Naive B cell (primary cell): ENCODE measurements at regions not wholly inside any gene's neighbourhood (a gene's known extent, or its start where the extent isn't known, plus 50 kb on each side); places are given as distances from the start of the nearest gene placed in this dataset.

ENCODE experiments used
- ATAC-seq, 2 donors: fragments of 150-1000 bp; cut with Tn5 transposase; 2 replicates each; pipeline ENCODE4 v1.10.0; 2021; ENCODE audit warnings: low read depth in 2 of 2, mild to moderate bottlenecking in 2 of 2, moderate library complexity in 2 of 2
- DNase-seq: peaks from one replicate; pipeline ENCODE4 v3.0.0; 2022
- H3K27ac Mint-ChIP-seq, 6 donors: one replicate each; pipeline ENCODE4 v1.8.0; 2020 to 2022; ENCODE audit warnings: mild to moderate bottlenecking in 6 of 6, mixed read lengths in 6 of 6, moderate library complexity in 5 of 6, inconsistent platforms in 2 of 6
- H3K27me3 Mint-ChIP-seq, 3 donors: one replicate each; pipeline ENCODE4 v1.8.0; 2021 to 2022; ENCODE audit warnings: mixed read lengths in 3 of 3, mild to moderate bottlenecking in 1 of 3
- H3K36me3 Mint-ChIP-seq, 2 donors: one replicate each; pipeline ENCODE4 v1.8.0; 2020 to 2022; ENCODE audit warnings: mixed read lengths in 2 of 2, inconsistent platforms in 1 of 2, mild to moderate bottlenecking in 1 of 2
- H3K4me1 Mint-ChIP-seq, 3 donors: one replicate each; pipeline ENCODE4 v1.8.0; 2020 to 2022; ENCODE audit warnings: mixed read lengths in 3 of 3, inconsistent platforms in 1 of 3, mild to moderate bottlenecking in 1 of 3, moderate library complexity in 1 of 3
- H3K4me3 Mint-ChIP-seq, 8 donors: one replicate each; pipeline ENCODE4 v1.8.0; 2020 to 2022; ENCODE audit warnings: mild to moderate bottlenecking in 8 of 8, mixed read lengths in 8 of 8, moderate library complexity in 8 of 8, inconsistent platforms in 2 of 8
- H3K9me3 Mint-ChIP-seq, 7 donors: one replicate each; pipeline ENCODE4 v1.8.0; 2020 to 2022; ENCODE audit warnings: mixed read lengths in 7 of 7, mild to moderate bottlenecking in 5 of 7, inconsistent platforms in 2 of 7, moderate library complexity in 1 of 7

- H3K27ac Mint-ChIP-seq, result no peak overlapping the region
- ATAC-seq (no peak), DNase-seq (no peak)
- H3K4me3 Mint-ChIP-seq, result no peak overlapping the region
- peaks cover 0 to 6% (median 5%) of the 10 kb centered on the region in 7 donors for H3K9me3 Mint-ChIP-seq
- H3K4me1 Mint-ChIP-seq, result peaks cover 0 to 3% (median 0%) of the 10 kb centered on the region in 3 donors
- H3K27me3 Mint-ChIP-seq, result no peaks in the 10 kb centered on the region
- no peaks in the 10 kb centered on the region for H3K36me3 Mint-ChIP-seq
Observed at GRCh38 chr2:163834221-163834620, 98.4 kb upstream of the FIGN start.

- H3K9me3 Mint-ChIP-seq, result peaks cover 0 to 14% (median 7%) of the 10 kb centered on the region in 7 donors
- no peak overlapping the region for H3K4me3 Mint-ChIP-seq
- ATAC-seq, result no peak
- no peaks in the 10 kb centered on the region for H3K27me3 Mint-ChIP-seq
- H3K4me1 Mint-ChIP-seq, result peaks cover 0 to 3% (median 0%) of the 10 kb centered on the region in 3 donors
- H3K27ac Mint-ChIP-seq, result no peak overlapping the region
- no peaks in the 10 kb centered on the region for H3K36me3 Mint-ChIP-seq
- no peak for DNase-seq
Observed at GRCh38 chr2:163828771-163829170, 93.0 kb upstream of the FIGN start.

- Mint-ChIP-seq H3K27ac (no peak overlapping the region), H3K4me1 (no peaks in the 10 kb centered on the region), H3K4me3 (no peak overlapping the region), H3K36me3 (no peaks in the 10 kb centered on the region), H3K27me3 (no peaks in the 10 kb centered on the region), H3K9me3 (peaks cover 0 to 15% (median 7%) of the 10 kb centered on the region in 7 donors)
- DNase-seq, result no peak
- no peak for ATAC-seq
Observed at GRCh38 chr2:163822033-163822432, 86.2 kb upstream of the FIGN start.

GRCh38 chr2:163812926-163813520 is 77.2 kb upstream of the FIGN start:
- ATAC-seq, result no peak
- H3K9me3 Mint-ChIP-seq, result peaks cover 2 to 15% (median 8%) of the 10 kb centered on the region in 7 donors
- no peaks in the 10 kb centered on the region for H3K27me3 Mint-ChIP-seq
- no peaks in the 10 kb centered on the region for H3K4me1 Mint-ChIP-seq
- no peak overlapping the region for H3K27ac Mint-ChIP-seq
- no peak for DNase-seq
- no peak overlapping the region for H3K4me3 Mint-ChIP-seq
- no peaks in the 10 kb centered on the region for H3K36me3 Mint-ChIP-seq

- ATAC-seq, result no peak
- no peaks in the 10 kb centered on the region for H3K4me1 Mint-ChIP-seq
- H3K27ac Mint-ChIP-seq, result no peak overlapping the region
- H3K36me3 Mint-ChIP-seq, result no peaks in the 10 kb centered on the region
- DNase-seq, result no peak
- H3K27me3 Mint-ChIP-seq, result no peaks in the 10 kb centered on the region
- H3K4me3 Mint-ChIP-seq, result no peak overlapping the region
- H3K9me3 Mint-ChIP-seq, result peaks cover 0 to 5% (median 0%) of the 10 kb centered on the region in 7 donors
Observed at GRCh38 chr2:163808406-163808805, 72.6 kb upstream of the FIGN start.

GRCh38 chr2:163802284-163802683 is 66.5 kb upstream of the FIGN start:
- ATAC-seq (no peak), DNase-seq (no peak)
- peaks cover 0 to 4% (median 0%) of the 10 kb centered on the region in 7 donors for H3K9me3 Mint-ChIP-seq
- H3K4me3 Mint-ChIP-seq, result no peak overlapping the region
- no peaks in the 10 kb centered on the region for H3K27me3 Mint-ChIP-seq
- no peak overlapping the region for H3K27ac Mint-ChIP-seq
- H3K4me1 Mint-ChIP-seq, result no peaks in the 10 kb centered on the region
- H3K36me3 Mint-ChIP-seq, result no peaks in the 10 kb centered on the region

- H3K4me3 Mint-ChIP-seq, result no peak overlapping the region
- no peak overlapping the region for H3K27ac Mint-ChIP-seq
- no peaks in the 10 kb centered on the region for H3K27me3 Mint-ChIP-seq
- ATAC-seq (no peak), DNase-seq (no peak)
- H3K4me1 Mint-ChIP-seq, result no peaks in the 10 kb centered on the region
- peaks cover 0 to 4% (median 0%) of the 10 kb centered on the region in 7 donors for H3K9me3 Mint-ChIP-seq
- H3K36me3 Mint-ChIP-seq, result no peaks in the 10 kb centered on the region
Observed at GRCh38 chr2:163801486-163801885, 65.7 kb upstream of the FIGN start.

GRCh38 chr2:163800951-163801381 is 65.2 kb upstream of the FIGN start:
- peaks cover 0 to 4% (median 0%) of the 10 kb centered on the region in 7 donors for H3K9me3 Mint-ChIP-seq
- no peaks in the 10 kb centered on the region for H3K4me1 Mint-ChIP-seq
- H3K27me3 Mint-ChIP-seq, result no peaks in the 10 kb centered on the region
- no peak for ATAC-seq
- H3K4me3 Mint-ChIP-seq, result no peak overlapping the region
- no peaks in the 10 kb centered on the region for H3K36me3 Mint-ChIP-seq
- no peak overlapping the region for H3K27ac Mint-ChIP-seq
- no peak for DNase-seq

GRCh38 chr2:163799807-163800206 is 64.0 kb upstream of the FIGN start:
- no peaks in the 10 kb centered on the region for H3K36me3 Mint-ChIP-seq
- peaks cover 0 to 7% (median 0%) of the 10 kb centered on the region in 7 donors for H3K9me3 Mint-ChIP-seq
- no peak overlapping the region for H3K27ac Mint-ChIP-seq
- DNase-seq, result no peak
- no peaks in the 10 kb centered on the region for H3K27me3 Mint-ChIP-seq
- no peaks in the 10 kb centered on the region for H3K4me1 Mint-ChIP-seq
- no peak for ATAC-seq
- no peak overlapping the region for H3K4me3 Mint-ChIP-seq

- ATAC-seq (no peak), DNase-seq (no peak)
- Mint-ChIP-seq H3K4me1 (no peaks in the 10 kb centered on the region), H3K36me3 (no peaks in the 10 kb centered on the region), H3K4me3 (no peak overlapping the region), H3K9me3 (peaks cover 0 to 11% (median 2%) of the 10 kb centered on the region in 7 donors), H3K27me3 (no peaks in the 10 kb centered on the region), H3K27ac (no peak overlapping the region)
Observed at GRCh38 chr2:163794635-163795034, 58.8 kb upstream of the FIGN start.
